Testis (tissue), 2 donors: ENCODE measurements at regions not wholly inside any gene's neighbourhood (a gene's known extent, or its start where the extent isn't known, plus 50 kb on each side); places are given as distances from the start of the nearest gene placed in this dataset.

Experiments used
- POLR2A ChIP-seq: fragments of 450-650 bp; IDR thresholded peaks from one replicate; pipeline ENCODE4 v1.6.1; 2017; ENCODE audit warnings: antibody characterized with exemption, mild to moderate bottlenecking, moderate library complexity
- TF ChIP-seq, protein P1 (sequence below), 3 experiments: fragments of 450-650 bp in 2 of 3; fragments of 200-600 bp in 1 of 3; sonication (generic) in 1 of 3; IDR thresholded peaks; one replicate each; pipeline ENCODE4 v1.5.1; 2016 to 2019; ENCODE audit warnings: antibody characterized with exemption in 3 of 3, mild to moderate bottlenecking in 2 of 3, moderate library complexity in 1 of 3

DNA sequence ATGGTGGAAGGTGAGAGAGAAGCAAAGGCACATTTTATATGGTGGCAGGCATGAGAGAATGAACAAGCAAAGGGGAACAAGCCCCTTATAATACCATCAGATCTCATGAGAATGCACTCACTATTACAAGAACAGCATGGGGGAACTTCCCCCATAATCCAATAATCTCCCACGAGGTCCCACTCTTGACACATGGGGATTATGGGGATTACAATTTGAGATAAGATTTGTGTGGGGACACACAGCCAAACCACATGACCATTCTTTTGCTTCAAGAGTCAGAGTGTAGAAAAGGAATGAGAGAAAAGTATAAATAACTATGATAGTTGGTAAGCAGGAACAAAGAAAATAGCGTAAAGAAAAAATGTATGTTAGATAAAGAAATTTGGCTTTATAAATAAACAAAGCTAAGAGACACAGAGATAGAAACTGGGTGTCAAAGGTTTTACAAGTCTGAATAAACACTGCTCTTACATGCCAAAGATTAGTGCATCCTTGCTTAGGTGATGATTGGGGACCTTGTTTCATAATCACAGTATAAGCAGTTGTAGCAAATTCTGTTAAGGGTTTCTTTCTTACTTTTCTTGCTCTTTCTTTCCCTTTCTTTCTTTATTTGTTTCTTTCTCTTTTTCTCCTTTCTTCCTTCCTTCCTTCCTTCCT is 91.9 kb upstream of the PAPPA start:
- TF ChIP-seq, protein P1, sequence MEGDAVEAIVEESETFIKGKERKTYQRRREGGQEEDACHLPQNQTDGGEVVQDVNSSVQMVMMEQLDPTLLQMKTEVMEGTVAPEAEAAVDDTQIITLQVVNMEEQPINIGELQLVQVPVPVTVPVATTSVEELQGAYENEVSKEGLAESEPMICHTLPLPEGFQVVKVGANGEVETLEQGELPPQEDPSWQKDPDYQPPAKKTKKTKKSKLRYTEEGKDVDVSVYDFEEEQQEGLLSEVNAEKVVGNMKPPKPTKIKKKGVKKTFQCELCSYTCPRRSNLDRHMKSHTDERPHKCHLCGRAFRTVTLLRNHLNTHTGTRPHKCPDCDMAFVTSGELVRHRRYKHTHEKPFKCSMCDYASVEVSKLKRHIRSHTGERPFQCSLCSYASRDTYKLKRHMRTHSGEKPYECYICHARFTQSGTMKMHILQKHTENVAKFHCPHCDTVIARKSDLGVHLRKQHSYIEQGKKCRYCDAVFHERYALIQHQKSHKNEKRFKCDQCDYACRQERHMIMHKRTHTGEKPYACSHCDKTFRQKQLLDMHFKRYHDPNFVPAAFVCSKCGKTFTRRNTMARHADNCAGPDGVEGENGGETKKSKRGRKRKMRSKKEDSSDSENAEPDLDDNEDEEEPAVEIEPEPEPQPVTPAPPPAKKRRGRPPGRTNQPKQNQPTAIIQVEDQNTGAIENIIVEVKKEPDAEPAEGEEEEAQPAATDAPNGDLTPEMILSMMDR (IDR thresholded peaks at IDR 0.05): no peak
- TF ChIP-seq POLR2A: no peak
